ENCODE measurements at regions not wholly inside any gene's neighbourhood (a gene's known extent, or its start where the extent isn't known, plus 50 kb on each side); places are given as distances from the start of the nearest gene placed in this dataset.

- H3K4me1 Mint-ChIP-seq (ENCODE audit: low read depth, unreplicated experiment) = peaks cover 15% of the 10 kb centered on the region
- TF ChIP-seq CTCF (IDR thresholded peaks at IDR 0.05; ENCODE audit: partially characterized antibody, unreplicated experiment) = no peak
- no peaks in the 10 kb centered on the region for H3K36me3 Mint-ChIP-seq (ENCODE audit: unreplicated experiment)
- peaks cover 2% of the 10 kb centered on the region for H3K9me3 Mint-ChIP-seq (ENCODE audit: unreplicated experiment)
- no peak overlapping the region for H3K27ac Mint-ChIP-seq (ENCODE audit: unreplicated experiment)
- H3K27me3 Mint-ChIP-seq (ENCODE audit: unreplicated experiment) = peaks cover 2% of the 10 kb centered on the region
- DNase-seq = no peak
- no peak overlapping the region for H3K4me3 Mint-ChIP-seq (ENCODE audit: unreplicated experiment)
Measured at GRCh38 chr13:104008075-104008474, 941.9 kb upstream of the SLC10A2 start.

- Mint-ChIP-seq H3K4me1 (ENCODE audit: low read depth, unreplicated experiment) (peaks cover 11% of the 10 kb centered on the region), H3K4me3 (ENCODE audit: unreplicated experiment) (no peak overlapping the region), H3K36me3 (ENCODE audit: unreplicated experiment) (no peaks in the 10 kb centered on the region), H3K27ac (ENCODE audit: unreplicated experiment) (peak overlapping the region; percentile 31), H3K9me3 (ENCODE audit: unreplicated experiment) (peaks cover 2% of the 10 kb centered on the region), H3K27me3 (ENCODE audit: unreplicated experiment) (peaks cover 2% of the 10 kb centered on the region)
- no peak for TF ChIP-seq CTCF (IDR thresholded peaks at IDR 0.05; ENCODE audit: partially characterized antibody, unreplicated experiment)
- no peak for DNase-seq
Measured at GRCh38 chr13:104006625-104007075, 940.4 kb upstream of the SLC10A2 start.

- TF ChIP-seq CTCF (IDR thresholded peaks at IDR 0.05; ENCODE audit: partially characterized antibody, unreplicated experiment) = no peak
- peaks cover 7% of the 10 kb centered on the region for H3K4me1 Mint-ChIP-seq (ENCODE audit: low read depth, unreplicated experiment)
- H3K4me3 Mint-ChIP-seq (ENCODE audit: unreplicated experiment) = no peak overlapping the region
- H3K27ac Mint-ChIP-seq (ENCODE audit: unreplicated experiment) = no peak overlapping the region
- H3K36me3 Mint-ChIP-seq (ENCODE audit: unreplicated experiment) = no peaks in the 10 kb centered on the region
- H3K9me3 Mint-ChIP-seq (ENCODE audit: unreplicated experiment) = peaks cover 2% of the 10 kb centered on the region
- H3K27me3 Mint-ChIP-seq (ENCODE audit: unreplicated experiment) = peaks cover 2% of the 10 kb centered on the region
- DNase-seq = no peak
Measured at GRCh38 chr13:104004572-104004971, 938.4 kb upstream of the SLC10A2 start.

- no peaks in the 10 kb centered on the region for H3K27me3 Mint-ChIP-seq (ENCODE audit: unreplicated experiment)
- H3K36me3 Mint-ChIP-seq (ENCODE audit: unreplicated experiment) = no peaks in the 10 kb centered on the region
- TF ChIP-seq CTCF (IDR thresholded peaks at IDR 0.05; ENCODE audit: partially characterized antibody, unreplicated experiment) = no peak
- no peak for DNase-seq
- peaks cover 6% of the 10 kb centered on the region for H3K4me1 Mint-ChIP-seq (ENCODE audit: low read depth, unreplicated experiment)
- H3K9me3 Mint-ChIP-seq (ENCODE audit: unreplicated experiment) = peaks cover 2% of the 10 kb centered on the region
- H3K4me3 Mint-ChIP-seq (ENCODE audit: unreplicated experiment) = no peak overlapping the region
- no peak overlapping the region for H3K27ac Mint-ChIP-seq (ENCODE audit: unreplicated experiment)
Measured at GRCh38 chr13:104002216-104002615, 936.0 kb upstream of the SLC10A2 start.

- H3K4me3 Mint-ChIP-seq (ENCODE audit: unreplicated experiment) = no peak overlapping the region
Measured at GRCh38 chr13:104001766-104002165, 935.5 kb upstream of the SLC10A2 start.

More at GRCh38 chr13:104001766-104002165, 935.5 kb upstream of the SLC10A2 start:
- Mint-ChIP-seq H3K9me3 (ENCODE audit: unreplicated experiment) (peaks cover under 1% of the 10 kb centered on the region), H3K36me3 (ENCODE audit: unreplicated experiment) (no peaks in the 10 kb centered on the region), H3K27me3 (ENCODE audit: unreplicated experiment) (no peaks in the 10 kb centered on the region), H3K27ac (ENCODE audit: unreplicated experiment) (no peak overlapping the region), H3K4me1 (ENCODE audit: low read depth, unreplicated experiment) (peaks cover 4% of the 10 kb centered on the region)
- DNase-seq = no peak
- no peak for TF ChIP-seq CTCF (IDR thresholded peaks at IDR 0.05; ENCODE audit: partially characterized antibody, unreplicated experiment)
